ENCODE measurements at regions not wholly inside any gene's neighbourhood (a gene's known extent, or its start where the extent isn't known, plus 50 kb on each side); places are given as distances from the start of the nearest gene placed in this dataset.

GRCh38 chr9:21653091-21653490 lies 149.3 kb upstream of the MTAP start:
- intact Hi-C loops (cut with DNase I; ENCODE audit: low total_unique reads), result no loop called here
- Histone ChIP-seq H3K36me3 (ENCODE audit: low read depth, missing control alignments) (no peaks in the 10 kb centered on the region), H3K4me3 (no peak overlapping the region), H3K27me3 (no peaks in the 10 kb centered on the region), H3K27ac (no peak overlapping the region), H3K4me1 (no peaks in the 10 kb centered on the region), H3K9me3 (no peaks in the 10 kb centered on the region)
- TF ChIP-seq POLR2A (IDR thresholded peaks at IDR 0.05) (no peak), CTCF (IDR thresholded peaks at IDR 0.05) (no peak)
- WGBS, 2 donors, result 77 to 87% methylated on average over 3 of the region's 3 CpGs
- no peak for DNase-seq

- 81 to 90% methylated on average over 1 of the region's 1 CpG for WGBS, 2 donors
- no peaks in the 10 kb centered on the region for H3K9me3 ChIP-seq
- no peaks in the 10 kb centered on the region for H3K27me3 ChIP-seq
- intact Hi-C loops (cut with DNase I; ENCODE audit: low total_unique reads), result no loop called here
- TF ChIP-seq CTCF (IDR thresholded peaks at IDR 0.05) (no peak), POLR2A (IDR thresholded peaks at IDR 0.05) (no peak)
- no peaks in the 10 kb centered on the region for H3K4me1 ChIP-seq
- no peak overlapping the region for H3K4me3 ChIP-seq
- no peak for DNase-seq
- no peaks in the 10 kb centered on the region for H3K36me3 ChIP-seq (ENCODE audit: low read depth, missing control alignments)
- no peak overlapping the region for H3K27ac ChIP-seq
Measured at GRCh38 chr9:21653589-21653988, 148.8 kb upstream of the MTAP start.

GRCh38 chr9:21656776-21657674 lies 145.4 kb upstream of the MTAP start:
- Histone ChIP-seq H3K36me3 (ENCODE audit: low read depth, missing control alignments) (no peaks in the 10 kb centered on the region), H3K4me3 (no peak overlapping the region), H3K9me3 (no peaks in the 10 kb centered on the region), H3K4me1 (no peaks in the 10 kb centered on the region), H3K27ac (no peak overlapping the region), H3K27me3 (no peaks in the 10 kb centered on the region)
- intact Hi-C loops (cut with DNase I; ENCODE audit: low total_unique reads), result no loop called here
- WGBS, 2 donors, result 64 to 80% methylated on average over 2 of the region's 2 CpGs
- no peak for TF ChIP-seq POLR2A (IDR thresholded peaks at IDR 0.05)
- DNase-seq, result no peak

GRCh38 chr9:21657966-21658667 lies 144.3 kb upstream of the MTAP start:
- H3K27ac ChIP-seq, result no peak overlapping the region
- no peaks in the 10 kb centered on the region for H3K36me3 ChIP-seq (ENCODE audit: low read depth, missing control alignments)
- TF ChIP-seq CTCF (IDR thresholded peaks at IDR 0.05) (no peak), POLR2A (IDR thresholded peaks at IDR 0.05) (no peak)
- DNase-seq, result no peak
- H3K4me3 ChIP-seq, result no peak overlapping the region
- H3K9me3 ChIP-seq, result no peaks in the 10 kb centered on the region
- H3K27me3 ChIP-seq, result no peaks in the 10 kb centered on the region
- 86 to 94% methylated on average over 2 of the region's 2 CpGs for WGBS, 2 donors
- no peaks in the 10 kb centered on the region for H3K4me1 ChIP-seq
- intact Hi-C loops (cut with DNase I; ENCODE audit: low total_unique reads), result no loop called here

GRCh38 chr9:21660976-21661375 lies 141.5 kb upstream of the MTAP start:
- Histone ChIP-seq H3K27me3 (no peaks in the 10 kb centered on the region), H3K36me3 (ENCODE audit: low read depth, missing control alignments) (no peaks in the 10 kb centered on the region), H3K27ac (no peak overlapping the region), H3K4me3 (no peak overlapping the region), H3K4me1 (no peaks in the 10 kb centered on the region), H3K9me3 (no peaks in the 10 kb centered on the region)
- intact Hi-C loops (cut with DNase I; ENCODE audit: low total_unique reads), result no loop called here
- no peak for DNase-seq
- TF ChIP-seq POLR2A (IDR thresholded peaks at IDR 0.05) (no peak), CTCF (IDR thresholded peaks at IDR 0.05) (no peak)
